GM21390 (cell line): ENCODE measurements at regions not wholly inside any gene's neighbourhood (a gene's known extent, or its start where the extent isn't known, plus 50 kb on each side); places are given as distances from the start of the nearest gene placed in this dataset.
"Not testable (repeated sequence)": the region's sequence is repeated elsewhere in the genome, so short reads cannot be mapped to it uniquely, and the experiment has no call there.

Experiments
- ATAC-seq: cut with Tn5 transposase; IDR thresholded peaks from one replicate; pipeline ENCODE4 v1.9.1; 2021; ENCODE audit not compliant: unreplicated experiment

DNA sequence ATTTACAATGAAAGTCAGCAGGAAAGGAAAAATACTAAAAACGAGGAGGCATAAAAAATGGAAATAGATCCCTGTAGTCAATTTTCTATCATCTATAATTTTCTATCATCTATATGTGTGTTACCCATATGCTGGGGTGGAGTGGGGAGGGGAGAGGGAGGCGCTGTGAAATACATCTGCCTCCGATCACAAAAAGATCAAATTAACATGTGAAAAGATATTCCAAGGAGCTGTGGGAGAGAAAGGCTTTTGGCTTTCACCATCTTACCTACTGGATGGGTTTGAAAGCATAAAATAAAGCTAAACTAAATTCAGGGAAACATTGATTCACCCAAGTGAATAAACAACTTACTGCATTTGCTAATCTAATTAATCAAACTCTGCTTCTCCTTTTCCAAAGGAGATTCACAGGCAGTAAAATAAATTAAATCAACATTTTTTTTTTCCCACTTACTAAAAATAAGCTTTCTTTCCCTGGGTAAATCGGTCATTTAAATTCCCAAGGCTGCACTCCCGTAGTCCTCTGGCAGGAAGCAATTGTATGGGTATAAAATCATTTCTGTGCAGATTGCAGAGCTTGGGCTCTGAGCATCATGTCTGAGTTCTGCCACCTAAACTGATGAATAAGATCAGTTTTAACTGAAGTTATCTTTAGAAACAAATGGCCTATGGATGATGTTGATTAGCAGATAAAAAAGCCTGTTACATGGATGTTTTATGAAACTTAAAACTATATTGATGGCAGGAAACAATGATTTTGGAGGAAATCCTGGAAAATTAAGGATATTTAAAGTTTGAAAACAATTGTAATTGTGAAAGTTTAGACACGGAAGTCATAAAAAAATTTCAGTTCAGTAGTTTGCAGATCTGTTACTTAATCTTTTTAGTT is 147.9 kb downstream of the SOX4 start:
- no peak for ATAC-seq

- ATAC-seq, result no peak
These were observed 148.7 kb downstream of the SOX4 start for GRCh38 chr6:21742238-21742660.

GRCh38 chr6:21744331-21744730 is 150.8 kb downstream of the SOX4 start:
- no peak for ATAC-seq

- ATAC-seq, result no peak
These were observed 152.2 kb downstream of the SOX4 start for GRCh38 chr6:21745543-21746337.

DNA sequence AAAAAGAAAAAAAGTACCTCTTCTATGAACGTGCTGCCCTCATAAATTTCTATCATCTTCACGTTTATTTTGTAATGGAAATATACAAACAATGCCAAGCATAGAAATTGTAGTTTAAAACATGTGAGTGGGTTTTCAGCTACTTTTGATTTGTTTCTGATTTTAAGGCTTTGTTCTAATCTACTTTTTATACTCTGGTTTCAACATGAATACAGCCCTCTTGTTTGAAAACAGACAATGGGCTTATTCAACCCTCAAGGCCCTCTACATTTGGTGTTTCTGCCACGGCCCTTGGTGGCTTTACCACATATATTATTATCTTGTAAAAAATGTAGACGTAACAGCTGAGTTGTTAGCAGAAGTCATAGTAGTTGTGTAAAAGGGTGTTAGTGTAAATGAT is 153.9 kb downstream of the SOX4 start:
- no peak for ATAC-seq

- ATAC-seq, result no peak
These were observed 154.9 kb downstream of the SOX4 start for GRCh38 chr6:21748343-21749056.

DNA sequence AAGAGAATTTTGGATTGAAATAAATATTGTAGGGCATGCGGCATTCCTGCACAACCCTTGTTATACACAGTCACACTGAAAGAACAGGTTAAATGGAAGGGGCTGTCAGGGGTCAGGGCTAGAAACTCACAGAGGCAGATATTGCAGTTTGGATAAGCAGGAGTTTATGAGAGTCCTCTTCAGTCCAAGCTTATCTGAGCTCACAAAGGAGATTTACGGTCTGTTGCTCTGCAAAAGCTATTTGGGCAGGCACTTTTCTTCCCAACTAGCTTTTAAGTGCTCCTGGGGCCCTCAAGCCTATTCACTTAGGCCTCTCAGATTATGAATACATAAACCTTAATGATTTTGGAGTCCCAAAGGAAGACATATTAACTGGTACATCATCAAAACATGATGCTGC is 156.2 kb downstream of the SOX4 start:
- ATAC-seq, result no peak

DNA sequence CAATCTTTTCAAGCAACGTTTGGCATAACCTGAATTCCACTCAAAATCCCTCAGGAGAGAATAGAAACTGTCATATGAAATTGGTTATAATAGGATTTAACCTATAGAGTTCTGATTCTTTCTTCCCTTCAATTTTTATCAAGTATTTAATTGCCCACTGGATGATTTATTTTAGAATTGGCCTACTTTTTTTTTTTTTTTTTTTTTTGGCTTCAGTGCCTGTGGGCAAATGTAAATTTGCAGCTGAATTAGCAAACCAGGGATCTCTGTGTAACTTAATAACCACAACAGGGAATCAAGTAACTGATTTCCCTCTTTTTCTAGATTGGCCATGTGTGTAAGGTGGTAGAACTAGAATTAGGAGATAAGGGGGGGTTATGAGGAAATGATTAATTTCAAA is 157.0 kb downstream of the SOX4 start:
- ATAC-seq, result no peak

DNA sequence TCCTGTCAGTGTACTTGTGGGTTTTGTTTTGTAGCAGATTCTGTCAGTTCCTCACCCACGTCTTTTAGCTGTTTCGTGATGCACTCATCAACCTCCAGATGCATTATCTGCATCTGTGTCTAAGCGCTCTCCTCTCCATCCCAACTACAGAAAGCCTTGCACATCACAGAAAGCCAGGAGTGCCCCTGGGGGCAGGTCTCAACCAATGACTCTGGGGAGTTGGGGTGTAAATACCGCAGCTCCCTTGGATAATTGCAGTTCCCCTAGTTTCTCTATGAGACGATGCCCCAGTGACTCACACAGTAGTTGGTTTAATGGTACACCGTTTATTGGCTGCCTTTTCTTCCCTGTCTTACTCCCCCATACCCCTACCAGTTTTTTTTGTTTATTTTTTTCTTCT is 158.1 kb downstream of the SOX4 start:
- no peak for ATAC-seq

- no peak for ATAC-seq
These were observed 158.7 kb downstream of the SOX4 start for GRCh38 chr6:21752054-21752811.

GRCh38 chr6:21753241-21754108 is 159.9 kb downstream of the SOX4 start:
- no peak for ATAC-seq

DNA sequence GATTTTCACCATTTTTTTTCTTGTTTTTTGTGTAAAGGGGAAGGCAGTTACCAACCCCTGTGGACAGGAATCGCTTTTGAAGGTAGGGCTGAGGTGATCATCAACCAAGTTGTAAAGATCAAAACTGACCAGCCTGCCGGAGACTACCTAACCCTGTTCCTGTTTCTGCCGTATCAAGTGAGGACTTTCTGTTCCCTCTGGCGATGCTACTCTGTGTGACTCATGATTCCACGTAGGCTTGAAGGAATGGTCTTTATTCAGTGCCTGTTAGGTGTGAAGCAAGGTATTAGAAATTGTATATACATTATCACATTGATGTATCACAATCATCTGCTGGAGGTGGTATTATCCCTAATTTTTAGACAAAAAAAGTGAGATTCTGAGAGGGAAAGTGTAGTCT is 161.3 kb downstream of the SOX4 start:
- no peak for ATAC-seq

GRCh38 chr6:21756487-21756886 is 162.9 kb downstream of the SOX4 start:
- no peak for ATAC-seq

DNA sequence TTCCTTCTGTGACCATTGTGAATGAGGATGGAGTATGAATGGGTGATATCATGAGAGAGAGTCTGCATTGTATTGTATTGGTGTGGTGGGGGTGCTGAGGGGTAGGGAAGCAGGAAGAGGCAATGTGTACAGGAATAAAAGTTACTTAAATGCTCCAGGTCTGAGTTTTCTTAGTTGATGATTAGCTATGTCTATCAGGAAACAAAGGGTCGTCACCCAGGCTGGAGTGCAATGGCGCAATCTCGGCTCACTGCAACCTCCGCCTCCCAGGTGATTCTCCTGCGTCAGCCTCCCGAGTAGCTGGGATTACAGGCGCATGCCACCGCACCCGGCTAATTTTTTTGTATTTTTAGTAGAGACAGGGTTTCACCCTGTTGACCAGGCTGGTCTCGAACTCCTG is 163.8 kb downstream of the SOX4 start:
- ATAC-seq, result not testable (repeated sequence)

- no peak for ATAC-seq
These were observed 166.2 kb downstream of the SOX4 start for GRCh38 chr6:21759721-21760120.

- not testable (repeated sequence) for ATAC-seq
These were observed 167.6 kb downstream of the SOX4 start for GRCh38 chr6:21761053-21761730.

- no peak for ATAC-seq
These were observed 171.4 kb downstream of the SOX4 start for GRCh38 chr6:21764989-21765388.

GRCh38 chr6:21767891-21768648 is 174.5 kb downstream of the SOX4 start:
- ATAC-seq, result no peak
